ENCODE measurements at regions not wholly inside any gene's neighbourhood (a gene's known extent, or its start where the extent isn't known, plus 50 kb on each side); places are given as distances from the start of the nearest gene placed in this dataset.

- no peak for TF ChIP-seq POLR2AphosphoS5 (IDR thresholded peaks at IDR 0.05; ENCODE audit: low read depth, low read length)
- TF ChIP-seq POLR2A (IDR thresholded peaks at IDR 0.05; ENCODE audit: low read depth, low read length) = no peak
These were observed 191.9 kb upstream of the TCF4 start for GRCh38 chr18:55779691-55780585.

Data from GM12892 (cell line).